B cell (primary cell): ENCODE measurements at regions not wholly inside any gene's neighbourhood (a gene's known extent, or its start where the extent isn't known, plus 50 kb on each side); places are given as distances from the start of the nearest gene placed in this dataset.

Experiments used
- ATAC-seq: fragments of 200-7000 bp; cut with Tn5 transposase; one replicate; pipeline ENCODE4 v1.10.0; 2021; ENCODE audit warnings: low read depth, mild to moderate bottlenecking, moderate number of reproducible peaks, moderate library complexity
- CTCF ChIA-PET: fragments of 350-600 bp; sonication (Branson Sonifier 250); formaldehyde crosslinking; loops from one replicate; lab custom pipeline; 2021; ENCODE audit warnings: antibody characterized with exemption, inconsistent platforms; lab: Charles Lee
- POLR2A ChIA-PET: fragments of 350-600 bp; sonication (Branson Sonifier 250); formaldehyde crosslinking; loops from one replicate; lab custom pipeline; 2021; ENCODE audit warnings: antibody characterized with exemption; lab: Charles Lee
- DNase-seq: peaks from one replicate; pipeline ENCODE4 v3.0.0; 2013
- H2AFZ ChIP-seq: 2 replicates; pipeline ENCODE4 v1.6.1; 2012; ENCODE audit warnings: mild to moderate bottlenecking, low read depth, low read length; ENCODE audit not compliant: insufficient read depth, poor library complexity, severe bottlenecking
- H3K27ac ChIP-seq, 2 donors: 1 replicate in 1 of 2; 2 replicates in 1 of 2; pipeline ENCODE4 v1.5.1; 2012 to 2013; ENCODE audit warnings: low read length in 2 of 2, mild to moderate bottlenecking in 2 of 2, moderate library complexity in 1 of 2
- H3K27me3 ChIP-seq, 4 experiments: fragments of 200-600 bp in 1 of 4; sonication (generic) in 1 of 4; replicated peaks in 1 of 4; 1 replicate in 2 of 4; 2 replicates in 2 of 4; pipeline versions ENCODE4 v1.6.1 to v1.7.0; 2013 to 2016; ENCODE audit warnings: low read length in 3 of 4, mild to moderate bottlenecking in 2 of 4, mixed read lengths in 1 of 4, moderate library complexity in 1 of 4; ENCODE audit not compliant: insufficient read depth in 4 of 4, control insufficient read depth in 3 of 4; ENCODE audit errors: control extremely low read depth in 1 of 4
- H3K36me3 ChIP-seq, 2 experiments: replicated peaks in 1 of 2; 1 replicate in 1 of 2; 2 replicates in 1 of 2; pipeline versions ENCODE4 v1.6.1 to v1.7.1; 2013; ENCODE audit warnings: low read length in 1 of 2; ENCODE audit not compliant: insufficient read depth in 2 of 2, control insufficient read depth in 1 of 2; ENCODE audit errors: control extremely low read depth in 1 of 2, extremely low read depth in 1 of 2
- H3K4me1 ChIP-seq, 2 donors: fragments of 200-600 bp in 1 of 2; sonication (generic) in 1 of 2; 1 replicate in 1 of 2; 2 replicates in 1 of 2; pipeline versions ENCODE4 v1.5.1 to v1.6.1; 2013 to 2017; ENCODE audit warnings: low read length in 2 of 2; ENCODE audit not compliant: control insufficient read depth in 2 of 2, insufficient read depth in 2 of 2
- H3K4me2 ChIP-seq: replicated peaks from 2 replicates; pipeline ENCODE3; 2012; ENCODE audit warnings: mild to moderate bottlenecking, low read depth, low read length; ENCODE audit not compliant: poor library complexity, severe bottlenecking
- H3K4me3 ChIP-seq, 5 experiments: fragments of 200-600 bp in 1 of 5; sonication (generic) in 1 of 5; 1 replicate in 3 of 5; 2 replicates in 2 of 5; pipeline versions ENCODE4 v1.5.1 to v1.7.0; 2011 to 2016; ENCODE audit warnings: low read length in 4 of 5, mild to moderate bottlenecking in 4 of 5, low read depth in 2 of 5, control low read depth in 1 of 5, moderate library complexity in 1 of 5; ENCODE audit not compliant: insufficient read depth in 1 of 5; ENCODE audit errors: control extremely low read depth in 1 of 5, extremely low read depth in 1 of 5
- H3K79me2 ChIP-seq: fragments of 200-600 bp; sonication (generic); one replicate; pipeline ENCODE4 v1.6.0; 2016; ENCODE audit warnings: low read length; ENCODE audit not compliant: control insufficient read depth, insufficient read depth
- H3K9ac ChIP-seq: fragments of 200-600 bp; sonication (generic); 2 replicates; pipeline ENCODE4 v1.6.1; 2017; ENCODE audit warnings: mild to moderate bottlenecking, low read length, moderate library complexity
- H3K9me3 ChIP-seq, 3 donors: one replicate each; pipeline versions ENCODE4 v1.6.1 to v1.7.1; 2013; ENCODE audit warnings: low read length in 2 of 3; ENCODE audit not compliant: control insufficient read depth in 2 of 3, insufficient read depth in 1 of 3; ENCODE audit errors: control extremely low read depth in 1 of 3
- H4K20me1 ChIP-seq: 2 replicates; pipeline ENCODE4 v1.6.0; 2012; ENCODE audit warnings: mild to moderate bottlenecking, low read length; ENCODE audit not compliant: insufficient read depth, control insufficient read depth, poor library complexity, severe bottlenecking
- H3K27ac Mint-ChIP-seq: one replicate; pipeline ENCODE4 v1.8.0; 2021; ENCODE audit warnings: mixed read lengths
- H3K27me3 Mint-ChIP-seq: one replicate; pipeline ENCODE4 v1.8.0; 2021; ENCODE audit warnings: mixed read lengths
- H3K4me1 Mint-ChIP-seq: one replicate; pipeline ENCODE4 v1.8.0; 2021; ENCODE audit warnings: mixed read lengths
- H3K4me3 Mint-ChIP-seq: one replicate; pipeline ENCODE4 v1.8.0; 2021; ENCODE audit warnings: mixed read lengths
- H3K9me3 Mint-ChIP-seq: one replicate; pipeline ENCODE4 v1.8.0; 2022; ENCODE audit warnings: mixed read lengths; ENCODE audit not compliant: insufficient read depth
- CTCF ChIP-seq: fragments of 200-600 bp; IDR thresholded peaks from one replicate; pipeline ENCODE4 v1.8.0; 2022; ENCODE audit warnings: antibody characterized with exemption, mild to moderate bottlenecking
- EZH2 ChIP-seq: IDR thresholded peaks from 2 replicates; pipeline ENCODE4 v1.6.1; 2012; ENCODE audit warnings: borderline replicate concordance, low read depth, mild to moderate bottlenecking, moderate library complexity, low read length; ENCODE audit not compliant: insufficient read depth, poor library complexity, severe bottlenecking
- WGBS: methylation state at CpG from one replicate; pipeline ENCODE4 v1.1.5; 2013; ENCODE audit warnings: missing lambda C conversion rate; ENCODE audit not compliant: insufficient coverage; 5-methylcytosine and 5-hydroxymethylcytosine counted together
- intact Hi-C: fragments of 100-400 bp; cut with micrococcal nuclease; formaldehyde crosslinking; loops from one replicate; pipeline ENCODE4 v1.10.0; 2022

- Histone ChIP-seq H2AFZ (no peak overlapping the region), H4K20me1 (no peaks in the 10 kb centered on the region), H3K79me2 (no peaks in the 10 kb centered on the region), H3K4me2 (no peak overlapping the region), H3K36me3 (no peaks in the 10 kb centered on the region), H3K27ac (no peak overlapping the region), H3K9ac (no peak overlapping the region), H3K27me3 (no peaks in the 10 kb centered on the region), H3K9me3 (peaks cover 0 to 6% (median 4%) of the 10 kb centered on the region in 3 donors), H3K4me3 (no peak overlapping the region), H3K4me1 (no peaks in the 10 kb centered on the region)
- H3K4me3 Mint-ChIP-seq = no peak overlapping the region
- CTCF ChIA-PET = no interaction called here
- TF ChIP-seq CTCF (no peak), EZH2 (no peak)
- peaks cover 22% of the 10 kb centered on the region for H3K27me3 Mint-ChIP-seq
- peaks cover 3% of the 10 kb centered on the region for H3K9me3 Mint-ChIP-seq
- WGBS = no CpG with 5 or more reads among the region's 1 CpG
- no peaks in the 10 kb centered on the region for H3K4me1 Mint-ChIP-seq
- ATAC-seq (no peak), DNase-seq (no peak)
- intact Hi-C loops = no loop called here
- POLR2A ChIA-PET = no interaction called here
- H3K27ac Mint-ChIP-seq = no peak overlapping the region
Measured at GRCh38 chr15:81442454-81442853, 68.4 kb upstream of the TMC3 start.

- no peak overlapping the region for H3K4me3 ChIP-seq
- DNase-seq = no peak
- no peaks in the 10 kb centered on the region for H4K20me1 ChIP-seq
- ChIA-PET CTCF (no interaction called here), POLR2A (no interaction called here)
- no peaks in the 10 kb centered on the region for H3K9me3 ChIP-seq
- H3K4me2 ChIP-seq = no peak overlapping the region
- Mint-ChIP-seq H3K27me3 (peaks cover 37% of the 10 kb centered on the region), H3K27ac (no peak overlapping the region), H3K9me3 (peaks cover 3% of the 10 kb centered on the region), H3K4me3 (no peak overlapping the region), H3K4me1 (no peaks in the 10 kb centered on the region)
- TF ChIP-seq CTCF (no peak), EZH2 (no peak)
- H3K27me3 ChIP-seq = peaks cover 0 to 6% (median 2%) of the 10 kb centered on the region in 4 experiments
- intact Hi-C loops = no loop called here
- H3K79me2 ChIP-seq = no peaks in the 10 kb centered on the region
- H3K36me3 ChIP-seq = no peaks in the 10 kb centered on the region
- H2AFZ ChIP-seq = no peak overlapping the region
- no peaks in the 10 kb centered on the region for H3K4me1 ChIP-seq
- ATAC-seq = no peak
- no peak overlapping the region for H3K27ac ChIP-seq
- H3K9ac ChIP-seq = no peak overlapping the region
Measured at GRCh38 chr15:81434851-81435250, 60.8 kb upstream of the TMC3 start.
